ENCODE measurements at regions not wholly inside any gene's neighbourhood (a gene's known extent, or its start where the extent isn't known, plus 50 kb on each side); places are given as distances from the start of the nearest gene placed in this dataset.
A peak's percentile ranks its signal among the peaks of the same experiment; 100 is the strongest.

- no peak for DNase-seq (ENCODE audit: extremely low spot score)
- TF ChIP-seq TARDBP (IDR thresholded peaks at IDR 0.05) (no peak), SP1 (IDR thresholded peaks at IDR 0.05) (no peak), FOXK2 (IDR thresholded peaks at IDR 0.05) (no peak), HDGF (IDR thresholded peaks at IDR 0.05; ENCODE audit: borderline replicate concordance) (no peak), ZNF384 (IDR thresholded peaks at IDR 0.05) (no peak), NFRKB (IDR thresholded peaks at IDR 0.05) (no peak), ELF4 (IDR thresholded peaks at IDR 0.05) (no peak), FOXM1 (IDR thresholded peaks at IDR 0.05; ENCODE audit: borderline replicate concordance) (no peak), L3MBTL2 (conservative IDR thresholded peaks at IDR 0.05) (no peak), ARNT (IDR thresholded peaks at IDR 0.05) (no peak), LEF1 (IDR thresholded peaks at IDR 0.05; ENCODE audit: borderline replicate concordance) (no peak), CTBP1 (IDR thresholded peaks at IDR 0.05; ENCODE audit: borderline replicate concordance) (no peak), SUZ12 (IDR thresholded peaks at IDR 0.05) (no peak), FOXA1 (IDR thresholded peaks at IDR 0.05) (no peak), BHLHE40 (IDR thresholded peaks at IDR 0.05; ENCODE audit: borderline replicate concordance) (no peak)
- TF ChIP-seq, protein P1, sequence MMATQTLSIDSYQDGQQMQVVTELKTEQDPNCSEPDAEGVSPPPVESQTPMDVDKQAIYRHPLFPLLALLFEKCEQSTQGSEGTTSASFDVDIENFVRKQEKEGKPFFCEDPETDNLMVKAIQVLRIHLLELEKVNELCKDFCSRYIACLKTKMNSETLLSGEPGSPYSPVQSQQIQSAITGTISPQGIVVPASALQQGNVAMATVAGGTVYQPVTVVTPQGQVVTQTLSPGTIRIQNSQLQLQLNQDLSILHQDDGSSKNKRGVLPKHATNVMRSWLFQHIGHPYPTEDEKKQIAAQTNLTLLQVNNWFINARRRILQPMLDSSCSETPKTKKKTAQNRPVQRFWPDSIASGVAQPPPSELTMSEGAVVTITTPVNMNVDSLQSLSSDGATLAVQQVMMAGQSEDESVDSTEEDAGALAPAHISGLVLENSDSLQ (IDR thresholded peaks at IDR 0.05) = no peak
- CTCF ChIA-PET = no interaction called here
- POLR2A ChIA-PET = interaction anchor here (1.1 kb wide), 1 partner anchor 9 kb away, joined by 3 read pairs; no protein-coding TSS in a partner anchor
These were observed 372.0 kb upstream of the B3GAT1 start for GRCh38 chr11:134784046-134784445.

- no peak for DNase-seq (ENCODE audit: extremely low spot score)
- TF ChIP-seq L3MBTL2 (conservative IDR thresholded peaks at IDR 0.05) (no peak), LEF1 (IDR thresholded peaks at IDR 0.05; ENCODE audit: borderline replicate concordance) (no peak), ARNT (IDR thresholded peaks at IDR 0.05) (no peak), FOXA1 (IDR thresholded peaks at IDR 0.05) (no peak), SUZ12 (IDR thresholded peaks at IDR 0.05) (no peak), NFRKB (IDR thresholded peaks at IDR 0.05) (no peak), HDGF (IDR thresholded peaks at IDR 0.05; ENCODE audit: borderline replicate concordance) (no peak), FOXK2 (IDR thresholded peaks at IDR 0.05) (no peak)
- POLR2A ChIA-PET = interaction anchor here (1.1 kb wide), 1 partner anchor 10 kb away, joined by 3 read pairs; no protein-coding TSS in a partner anchor
- CTCF ChIA-PET = no interaction called here
These were observed 371.2 kb upstream of the B3GAT1 start for GRCh38 chr11:134783234-134783633.

- DNase-seq (ENCODE audit: extremely low spot score) = peak; percentile 5
- POLR2A ChIA-PET = no interaction called here
- CTCF ChIA-PET = no interaction called here
- TF ChIP-seq, protein P1 (IDR thresholded peaks at IDR 0.05) = peak; percentile 62
- TF ChIP-seq SUZ12 (IDR thresholded peaks at IDR 0.05) = no peak
These were observed 369.4 kb upstream of the B3GAT1 start for GRCh38 chr11:134781380-134781866.

GRCh38 chr11:134780486-134781147, 368.6 kb upstream of the B3GAT1 start:
- POLR2A ChIA-PET = no interaction called here
- peak; percentile 21 for DNase-seq (ENCODE audit: extremely low spot score)

DNA sequence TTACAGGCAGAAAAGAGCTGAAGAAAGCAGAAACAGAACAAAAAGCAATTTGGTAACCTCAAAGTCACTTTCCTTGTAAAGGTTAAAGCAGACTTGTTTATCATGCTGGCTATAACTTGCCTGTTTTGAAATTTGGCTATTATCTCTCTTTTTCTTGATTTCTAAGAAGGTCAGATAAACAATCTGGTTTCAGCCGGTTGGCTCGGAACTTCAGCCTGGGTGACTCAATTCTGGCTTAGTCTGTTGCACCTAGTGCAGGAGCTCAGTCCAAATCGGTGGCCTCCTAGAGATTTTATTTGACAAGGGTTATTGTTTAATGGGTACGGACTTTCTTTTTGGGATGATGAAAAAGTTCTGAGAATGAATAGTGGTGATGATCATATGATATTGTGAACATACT, 367.1 kb upstream of the B3GAT1 start:
- no peak for DNase-seq (ENCODE audit: extremely low spot score)
- POLR2A ChIA-PET = interaction anchor here (0.6 kb wide), 1 partner anchor 47 kb away, joined by 3 read pairs; no protein-coding TSS in a partner anchor
- TF ChIP-seq LEF1 (IDR thresholded peaks at IDR 0.05; ENCODE audit: borderline replicate concordance) = no peak
- no peak for TF ChIP-seq FOXM1 (IDR thresholded peaks at IDR 0.05; ENCODE audit: borderline replicate concordance)
- no peak for TF ChIP-seq ZNF384 (IDR thresholded peaks at IDR 0.05)
- CTCF ChIA-PET = no interaction called here

More at GRCh38 chr11:134780486-134781147, 368.6 kb upstream of the B3GAT1 start:
- no peak for TF ChIP-seq CTBP1 (IDR thresholded peaks at IDR 0.05; ENCODE audit: borderline replicate concordance)
- TF ChIP-seq SUZ12 (IDR thresholded peaks at IDR 0.05) = no peak
- TF ChIP-seq FOXA1 (IDR thresholded peaks at IDR 0.05) = no peak
- TF ChIP-seq LEF1 (IDR thresholded peaks at IDR 0.05; ENCODE audit: borderline replicate concordance) = no peak
- TF ChIP-seq FOXK2 (IDR thresholded peaks at IDR 0.05) = no peak
- no peak for TF ChIP-seq SP1 (IDR thresholded peaks at IDR 0.05)
- TF ChIP-seq ARNT (IDR thresholded peaks at IDR 0.05) = no peak
- no peak for TF ChIP-seq ZNF384 (IDR thresholded peaks at IDR 0.05)
- no peak for TF ChIP-seq NFRKB (IDR thresholded peaks at IDR 0.05)
- TF ChIP-seq ELF4 (IDR thresholded peaks at IDR 0.05) = no peak
- no peak for TF ChIP-seq BHLHE40 (IDR thresholded peaks at IDR 0.05; ENCODE audit: borderline replicate concordance)
- TF ChIP-seq L3MBTL2 (conservative IDR thresholded peaks at IDR 0.05) = no peak
- no peak for TF ChIP-seq HDGF (IDR thresholded peaks at IDR 0.05; ENCODE audit: borderline replicate concordance)
- no peak for TF ChIP-seq TARDBP (IDR thresholded peaks at IDR 0.05)
- TF ChIP-seq FOXM1 (IDR thresholded peaks at IDR 0.05; ENCODE audit: borderline replicate concordance) = no peak
- TF ChIP-seq, protein P1 (IDR thresholded peaks at IDR 0.05) = no peak
- CTCF ChIA-PET = interaction anchor here (0.7 kb wide), 1 partner anchor 13 kb away, joined by 3 read pairs; no protein-coding TSS in a partner anchor

DNA sequence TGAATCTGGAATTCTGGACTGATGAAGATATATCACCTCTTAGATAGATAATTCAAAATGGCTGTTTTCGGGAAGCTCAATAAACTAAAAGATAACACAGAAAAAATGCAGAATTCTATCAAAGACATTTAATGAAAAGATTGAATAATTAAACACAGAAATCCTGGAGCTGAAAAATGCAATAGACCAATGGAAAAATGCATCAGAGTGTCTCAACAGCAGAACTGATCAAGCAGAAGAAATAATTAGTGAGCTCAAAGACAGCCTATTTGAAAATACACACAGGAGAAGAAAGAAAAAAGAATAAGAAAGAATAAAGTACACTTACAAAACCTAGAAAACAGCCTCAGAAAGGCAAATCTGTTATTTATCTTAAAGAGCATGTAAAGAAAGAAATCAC, 356.4 kb upstream of the B3GAT1 start:
- POLR2A ChIA-PET = no interaction called here
- TF ChIP-seq HDGF (IDR thresholded peaks at IDR 0.05; ENCODE audit: borderline replicate concordance) (no peak), SUZ12 (IDR thresholded peaks at IDR 0.05) (no peak), FOXA1 (IDR thresholded peaks at IDR 0.05) (no peak), L3MBTL2 (conservative IDR thresholded peaks at IDR 0.05) (no peak), LEF1 (IDR thresholded peaks at IDR 0.05; ENCODE audit: borderline replicate concordance) (no peak)
- TF ChIP-seq, protein P1 (IDR thresholded peaks at IDR 0.05) = no peak
- no peak for DNase-seq (ENCODE audit: extremely low spot score)
- CTCF ChIA-PET = no interaction called here
